Endothelial cell of umbilical vein (primary cell): ENCODE measurements at regions not wholly inside any gene's neighbourhood (a gene's known extent, or its start where the extent isn't known, plus 50 kb on each side); places are given as distances from the start of the nearest gene placed in this dataset.

Experiments used
- BruUV-seq: library from RNA; stranded (reverse); fragments of 400-500 nt; replicated peaks from 2 replicates; lab custom pipeline; 2021; lab: Mats Ljungman, UMichigan
- CTCF ChIA-PET: fragments of 300-600, 350-600 bp; sonication (Branson Sonifier 250); formaldehyde crosslinking; loops from one replicate; lab custom pipeline; 2021; ENCODE audit warnings: antibody characterized with exemption, inconsistent platforms; lab: Charles Lee
- POLR2A ChIA-PET: fragments of 300-600, 350-600 bp; sonication (Branson Sonifier 250); formaldehyde crosslinking; loops from one replicate; lab custom pipeline; 2021; ENCODE audit warnings: antibody characterized with exemption, inconsistent platforms; lab: Charles Lee
- DNase-seq: peaks from one replicate; pipeline ENCODE4 v3.0.0-alpha.2; 2011; ENCODE audit warnings: low read depth, low spot score
- FAIRE-seq: peaks from 2 replicates; lab custom pipeline; 2011; peaks lifted over from hg19 to GRCh38; lab: Jason Lieb, UNC
- H2AFZ ChIP-seq: 2 replicates; pipeline ENCODE4 v1.6.0; 2012; ENCODE audit warnings: low read depth, low read length, control low read depth, inconsistent platforms
- H3K27ac ChIP-seq: 2 replicates; pipeline ENCODE4 v1.5.1; 2011; ENCODE audit warnings: low read depth, mild to moderate bottlenecking, control low read depth, low read length, moderate library complexity; ENCODE audit not compliant: insufficient read depth
- H3K27me3 ChIP-seq, 2 experiments: 2 replicates each; pipeline versions ENCODE4 v1.6.0 to v1.6.1; 2011; ENCODE audit warnings: low read length in 2 of 2, mixed read lengths in 1 of 2; ENCODE audit not compliant: control insufficient read depth in 2 of 2, insufficient read depth in 2 of 2
- H3K36me3 ChIP-seq, 2 experiments: 2 replicates in 1 of 2; 3 replicates in 1 of 2; pipeline ENCODE4 v1.5.1; 2011; ENCODE audit warnings: low read length in 2 of 2, mild to moderate bottlenecking in 1 of 2, moderate library complexity in 1 of 2; ENCODE audit not compliant: control insufficient read depth in 2 of 2, insufficient read depth in 2 of 2; ENCODE audit errors: extremely low read depth in 1 of 2
- H3K4me1 ChIP-seq: 3 replicates; pipeline ENCODE4 v1.5.1; 2011; ENCODE audit warnings: mild to moderate bottlenecking, low read length; ENCODE audit not compliant: control insufficient read depth, insufficient read depth; ENCODE audit errors: extremely low read depth
- H3K4me2 ChIP-seq: 2 replicates; pipeline ENCODE4 v1.6.1; 2011; ENCODE audit warnings: low read length, control low read depth, mixed read lengths; ENCODE audit not compliant: insufficient read depth
- H3K4me3 ChIP-seq, 3 experiments: fragments of 200-600 bp in 1 of 3; sonication (generic), shearing (Covaris generic) in 1 of 3; replicated peaks in 1 of 3; 2 replicates each; pipeline ENCODE4 v1.5.1; 2011 to 2016; ENCODE audit warnings: control low read depth in 3 of 3, low read length in 3 of 3, mild to moderate bottlenecking in 2 of 3, inconsistent platforms in 1 of 3, low read depth in 1 of 3, moderate library complexity in 1 of 3; ENCODE audit not compliant: insufficient read depth in 1 of 3
- H3K79me2 ChIP-seq: 2 replicates; pipeline ENCODE4 v1.6.0; 2012; ENCODE audit warnings: low read length, inconsistent platforms; ENCODE audit not compliant: control insufficient read depth, insufficient read depth
- H3K9ac ChIP-seq: replicated peaks from 2 replicates; pipeline ENCODE3; 2011; ENCODE audit warnings: low read length, control low read depth; ENCODE audit not compliant: insufficient read depth; ENCODE audit errors: extremely low read depth
- H3K9me1 ChIP-seq: replicated peaks from 3 replicates; pipeline ENCODE4 v1.6.0; 2011; ENCODE audit warnings: mild to moderate bottlenecking, low read length; ENCODE audit not compliant: control insufficient read depth, insufficient read depth; ENCODE audit errors: extremely low read depth
- H3K9me3 ChIP-seq: replicated peaks from 2 replicates; pipeline ENCODE4 v1.5.1; 2012; ENCODE audit warnings: low read length, inconsistent platforms; ENCODE audit not compliant: control insufficient read depth, insufficient read depth
- H4K20me1 ChIP-seq: replicated peaks from 2 replicates; pipeline ENCODE3; 2011; ENCODE audit warnings: mild to moderate bottlenecking, low read length; ENCODE audit not compliant: control insufficient read depth, insufficient read depth; ENCODE audit errors: extremely low read depth
- CTCF ChIP-seq, 2 donors: IDR thresholded peaks; 1 replicate in 1 of 2; 2 replicates in 1 of 2; pipeline ENCODE4 v1.5.1; 2011; ENCODE audit warnings: low read length in 2 of 2, mild to moderate bottlenecking in 2 of 2, moderate library complexity in 2 of 2, control low read depth in 1 of 2, inconsistent platforms in 1 of 2, low read depth in 1 of 2; ENCODE audit not compliant: insufficient read depth in 1 of 2; ENCODE audit errors: extremely low read depth in 1 of 2
- EZH2 ChIP-seq: IDR thresholded peaks from 2 replicates; pipeline ENCODE4 v1.6.1; 2012; ENCODE audit warnings: borderline replicate concordance, low read depth, mild to moderate bottlenecking, moderate library complexity, low read length, inconsistent platforms; ENCODE audit not compliant: severe bottlenecking
- FOS ChIP-seq: IDR thresholded peaks from 2 replicates; pipeline ENCODE4 v1.6.1; 2011; ENCODE audit warnings: mild to moderate bottlenecking, low read length, moderate library complexity, borderline replicate concordance; ENCODE audit not compliant: insufficient read depth
- GATA2 ChIP-seq: IDR thresholded peaks from 2 replicates; pipeline ENCODE4 v1.7.0; 2011; ENCODE audit warnings: low read depth, mild to moderate bottlenecking, moderate library complexity, mixed read lengths, low read length; ENCODE audit not compliant: insufficient read length, insufficient read depth
- JUN ChIP-seq: IDR thresholded peaks from 2 replicates; pipeline ENCODE4 v1.6.1; 2011; ENCODE audit warnings: borderline replicate concordance, low read depth; ENCODE audit not compliant: insufficient read length, insufficient read depth
- MAX ChIP-seq: IDR thresholded peaks from 2 replicates; pipeline ENCODE4 v1.6.1; 2011; ENCODE audit not compliant: insufficient read depth, insufficient read length
- POLR2A ChIP-seq: IDR thresholded peaks from 2 replicates; pipeline ENCODE4 v1.6.1; 2012; ENCODE audit warnings: low read depth, mild to moderate bottlenecking, control low read depth, low read length
- POLR2AphosphoS5 ChIP-seq: IDR thresholded peaks from 2 replicates; pipeline ENCODE4 v1.6.1; 2012; ENCODE audit warnings: low read depth, mild to moderate bottlenecking, control low read depth, low read length, moderate library complexity; ENCODE audit not compliant: insufficient read depth
- dilution Hi-C: fragments of 300-500 bp; cut with MboI; formaldehyde crosslinking; loops from one replicate; pipeline ENCODE4 v1.15.0; 2019; ENCODE audit warnings: low sequenced_read_pairs; ENCODE audit not compliant: extremely low pct_ligation_motif_present
- intact Hi-C: fragments of 100-400 bp; cut with micrococcal nuclease; formaldehyde crosslinking; loops from one replicate; pipeline ENCODE4 v1.10.0; 2022

- no TSS peak for BruUV-seq
- dilution Hi-C loops (no loop called here), intact Hi-C loops (no loop called here)
- no peak overlapping the region for H3K27ac ChIP-seq
- no peaks in the 10 kb centered on the region for H3K9me1 ChIP-seq
- H3K4me2 ChIP-seq: no peak overlapping the region
- H3K9me3 ChIP-seq: no peaks in the 10 kb centered on the region
- TF ChIP-seq MAX (no peak), JUN (no peak), EZH2 (no peak), FOS (no peak), POLR2AphosphoS5 (no peak), POLR2A (no peak), GATA2 (no peak), CTCF (IDR thresholded peaks at IDR 0.05; ENCODE audit: extremely low read depth in 1 of 2, insufficient read depth in 1 of 2, low read depth in 1 of 2, low read length in 2 of 2) (no peak)
- no peaks in the 10 kb centered on the region for H3K79me2 ChIP-seq
- H3K27me3 ChIP-seq: peaks cover 0 to 2% of the 10 kb centered on the region in 2 experiments
- no peaks in the 10 kb centered on the region for H4K20me1 ChIP-seq
- ChIA-PET POLR2A (no interaction called here), CTCF (interaction anchor here (0.7 to 1.8 kb wide), 2 partner anchors 17 to 21 kb away, joined by 4 read pairs; no protein-coding TSS in a partner anchor)
- H3K4me3 ChIP-seq: no peak overlapping the region
- FAIRE-seq (no peak), DNase-seq (no peak)
- no peaks in the 10 kb centered on the region for H3K4me1 ChIP-seq
- H2AFZ ChIP-seq: no peak overlapping the region
- no peaks in the 10 kb centered on the region for H3K36me3 ChIP-seq
- no peak overlapping the region for H3K9ac ChIP-seq
Observed at GRCh38 chr13:26839682-26840081, 79.1 kb upstream of the GPR12 start.
